ENCODE measurements at regions not wholly inside any gene's neighbourhood (a gene's known extent, or its start where the extent isn't known, plus 50 kb on each side); places are given as distances from the start of the nearest gene placed in this dataset.

- Histone ChIP-seq H3K4me3 (ENCODE audit: low read length) (no peak overlapping the region), H3K27me3 (ENCODE audit: insufficient read depth, low read depth, low read length) (no peaks in the 10 kb centered on the region), H3K9ac (ENCODE audit: low read length) (no peak overlapping the region), H3K4me2 (ENCODE audit: low read length) (no peak overlapping the region), H3F3A (ENCODE audit: insufficient read depth, low read length, poor library complexity, severe bottlenecking) (no peaks in the 10 kb centered on the region), H3K27ac (ENCODE audit: low read length) (no peak overlapping the region), H3K9me2 (ENCODE audit: insufficient read depth, low read length) (no peaks in the 10 kb centered on the region), H3K36me3 (ENCODE audit: insufficient read depth, low read length) (no peaks in the 10 kb centered on the region), H4K20me1 (ENCODE audit: insufficient read depth) (no peaks in the 10 kb centered on the region), H2AFZ (ENCODE audit: low read depth, low read length) (no peak overlapping the region), H3K79me2 (replicated peaks; ENCODE audit: insufficient read depth, low read length) (no peaks in the 10 kb centered on the region), H3K9me3 (ENCODE audit: low read length) (no peaks in the 10 kb centered on the region)
- TF ChIP-seq MXI1 (conservative IDR thresholded peaks at IDR 0.05; ENCODE audit: poor library complexity, severe bottlenecking) (no peak), REST (IDR thresholded peaks at IDR 0.05; ENCODE audit: borderline replicate concordance) (no peak), EP300 (conservative IDR thresholded peaks at IDR 0.05; ENCODE audit: poor library complexity, severe bottlenecking) (no peak), SMC3 (conservative IDR thresholded peaks at IDR 0.05; ENCODE audit: poor library complexity) (no peak)
Observed at GRCh38 chr3:5442106-5442785, 254.7 kb downstream of the EDEM1 start.

GRCh38 chr3:5442786-5443138, 255.3 kb downstream of the EDEM1 start:
- no peak overlapping the region for H3K9ac ChIP-seq (ENCODE audit: low read length)
- no peak for TF ChIP-seq MXI1 (conservative IDR thresholded peaks at IDR 0.05; ENCODE audit: poor library complexity, severe bottlenecking)
- TF ChIP-seq REST (IDR thresholded peaks at IDR 0.05; ENCODE audit: borderline replicate concordance): no peak
- TF ChIP-seq CTCF (IDR thresholded peaks at IDR 0.05; ENCODE audit: poor library complexity, severe bottlenecking): no peak
- TF ChIP-seq RAD21 (conservative IDR thresholded peaks at IDR 0.05): no peak
- no peak for TF ChIP-seq POLR2AphosphoS5 (IDR thresholded peaks at IDR 0.05)
- TF ChIP-seq TAF1 (IDR thresholded peaks at IDR 0.05; ENCODE audit: low read depth): no peak
- no peak for TF ChIP-seq EP300 (conservative IDR thresholded peaks at IDR 0.05; ENCODE audit: poor library complexity, severe bottlenecking)
- no peak for TF ChIP-seq EZH2 (IDR thresholded peaks at IDR 0.05; ENCODE audit: borderline replicate concordance, insufficient read depth, low read length, poor library complexity, severe bottlenecking)
- no peak for TF ChIP-seq SMC3 (conservative IDR thresholded peaks at IDR 0.05; ENCODE audit: poor library complexity)
- no peaks in the 10 kb centered on the region for H3F3A ChIP-seq (ENCODE audit: insufficient read depth, low read length, poor library complexity, severe bottlenecking)
- no peaks in the 10 kb centered on the region for H3K79me2 ChIP-seq (replicated peaks; ENCODE audit: insufficient read depth, low read length)
- H3K4me3 ChIP-seq (ENCODE audit: low read length): no peak overlapping the region
- no peak overlapping the region for H2AFZ ChIP-seq (ENCODE audit: low read depth, low read length)
- no peaks in the 10 kb centered on the region for H3K9me3 ChIP-seq (ENCODE audit: low read length)
- no peak overlapping the region for H3K27ac ChIP-seq (ENCODE audit: low read length)
- H3K9me2 ChIP-seq (ENCODE audit: insufficient read depth, low read length): no peaks in the 10 kb centered on the region
- no peak overlapping the region for H3K4me2 ChIP-seq (ENCODE audit: low read length)
- H3K36me3 ChIP-seq (ENCODE audit: insufficient read depth, low read length): no peaks in the 10 kb centered on the region
- no peaks in the 10 kb centered on the region for H3K27me3 ChIP-seq (ENCODE audit: insufficient read depth, low read depth, low read length)
- H4K20me1 ChIP-seq (ENCODE audit: insufficient read depth): no peaks in the 10 kb centered on the region
